A204.1 (cell line): ENCODE measurements at regions not wholly inside any gene's neighbourhood (a gene's known extent, or its start where the extent isn't known, plus 50 kb on each side); places are given as distances from the start of the nearest gene placed in this dataset.
A peak's percentile ranks its signal among the peaks of the same experiment; 100 is the strongest.

ENCODE experiments used
- FAIRE-seq: peaks from 2 replicates; lab custom pipeline; 2012; peaks lifted over from hg19 to GRCh38; lab: Jason Lieb, UNC

DNA sequence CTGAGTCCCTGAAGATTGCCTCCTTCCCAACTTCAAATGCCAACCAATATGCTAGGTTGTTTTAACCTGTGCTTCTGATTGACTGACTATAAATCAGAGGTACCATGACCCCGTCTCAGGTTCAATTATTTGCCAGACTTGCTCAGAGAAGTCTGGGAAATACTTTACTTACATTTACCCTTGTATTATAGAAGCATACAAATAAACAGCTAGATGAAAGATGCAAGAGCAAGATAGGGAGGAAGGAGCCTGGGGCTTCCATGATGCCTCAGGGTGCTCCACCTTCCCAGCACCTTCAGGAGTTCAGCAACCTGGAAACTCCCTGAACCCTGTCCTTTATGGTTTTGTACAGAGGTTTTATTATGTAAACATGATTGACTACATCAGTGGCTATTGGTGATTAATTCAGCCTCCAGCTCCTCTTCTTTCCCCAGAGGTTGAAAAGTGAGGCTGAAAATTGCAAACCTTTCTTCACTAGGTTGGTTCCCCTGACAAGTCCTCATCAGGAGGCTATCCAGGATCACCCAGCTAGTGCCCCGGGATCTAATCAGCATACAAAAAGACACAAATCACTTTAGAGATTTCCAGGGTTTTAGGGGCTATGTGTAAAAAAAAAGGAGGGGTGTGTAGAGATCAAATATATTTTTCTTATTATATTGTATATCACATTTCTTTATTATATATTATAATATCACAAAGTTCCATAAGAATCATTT, 547.7 kb downstream of the EPM2A start:
- FAIRE-seq, result no peak

DNA sequence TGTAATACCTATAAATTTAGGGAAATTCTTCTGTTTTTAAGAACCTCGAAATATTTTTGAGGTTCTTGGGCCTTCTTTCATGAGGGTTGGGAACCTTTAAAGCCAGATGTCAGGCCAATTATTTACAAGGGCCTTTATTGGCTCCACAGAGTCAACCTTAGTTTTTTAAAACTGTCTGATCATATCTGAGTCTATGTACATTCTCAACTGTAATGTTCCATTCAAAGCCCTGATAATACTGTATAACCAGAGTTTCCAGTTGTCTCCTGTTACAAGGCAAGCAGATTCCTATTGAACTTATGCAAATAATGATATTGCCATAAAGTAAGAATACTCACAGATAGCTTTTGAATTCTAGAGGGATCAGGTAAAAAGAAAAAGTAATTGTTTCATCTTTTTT, 545.5 kb downstream of the EPM2A start:
- FAIRE-seq, result no peak

DNA sequence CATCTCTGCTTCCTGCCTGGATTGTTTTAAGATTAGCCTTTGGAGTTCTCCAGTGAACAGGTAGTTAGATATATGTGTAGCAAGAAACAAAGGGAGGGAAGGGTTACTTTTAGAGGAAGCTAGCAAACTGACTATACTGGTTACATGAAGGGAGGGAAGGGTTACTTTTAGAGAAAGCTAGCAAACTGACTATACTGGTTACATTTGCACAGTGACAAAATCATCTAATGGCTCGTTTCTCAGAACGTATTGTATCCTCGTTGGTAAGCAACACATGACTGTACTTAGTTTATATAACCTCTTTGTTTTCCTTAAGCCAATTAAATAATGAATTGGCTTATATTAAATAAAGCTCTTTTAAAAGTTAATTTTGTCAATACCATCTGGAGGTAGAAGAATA, 540.9 kb downstream of the EPM2A start:
- no peak for FAIRE-seq

DNA sequence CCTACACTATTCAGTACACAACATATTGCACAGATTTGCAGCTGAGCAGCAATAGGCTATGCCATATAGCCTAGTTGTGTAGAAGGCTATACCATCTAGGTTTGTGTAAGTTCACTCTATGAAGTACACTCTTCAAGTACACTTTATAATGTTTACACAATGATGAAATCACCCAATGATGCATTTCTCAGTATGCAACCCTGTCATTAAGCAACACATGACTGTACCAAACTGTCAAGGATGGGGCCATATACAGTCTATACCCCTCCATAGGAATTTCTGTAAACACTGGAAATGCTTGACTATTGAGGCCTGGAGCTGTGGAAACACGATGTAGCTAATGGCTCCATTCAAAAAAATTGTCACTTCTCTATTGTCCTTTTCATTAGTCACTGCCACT, 535.4 kb downstream of the EPM2A start:
- no peak for FAIRE-seq

DNA sequence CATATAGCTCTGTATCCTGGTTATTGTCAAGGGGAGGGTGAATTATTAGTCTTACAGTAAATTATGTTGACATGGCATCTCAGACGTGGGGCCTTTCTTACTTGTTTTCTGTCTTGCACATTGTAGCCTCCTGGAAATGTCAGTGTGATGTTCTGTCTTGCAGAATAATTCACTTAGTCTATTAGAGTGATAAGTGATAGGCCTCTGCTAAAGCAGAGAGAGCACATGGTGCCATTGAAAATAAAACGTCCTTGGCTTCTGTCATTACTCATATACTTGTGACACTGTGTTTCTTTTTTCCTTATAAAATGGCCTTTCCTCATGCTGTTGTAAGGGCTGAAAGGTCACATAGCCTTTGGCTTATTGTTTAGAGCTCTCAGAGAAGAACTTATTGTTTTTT, 531.0 kb downstream of the EPM2A start:
- FAIRE-seq, result no peak

DNA sequence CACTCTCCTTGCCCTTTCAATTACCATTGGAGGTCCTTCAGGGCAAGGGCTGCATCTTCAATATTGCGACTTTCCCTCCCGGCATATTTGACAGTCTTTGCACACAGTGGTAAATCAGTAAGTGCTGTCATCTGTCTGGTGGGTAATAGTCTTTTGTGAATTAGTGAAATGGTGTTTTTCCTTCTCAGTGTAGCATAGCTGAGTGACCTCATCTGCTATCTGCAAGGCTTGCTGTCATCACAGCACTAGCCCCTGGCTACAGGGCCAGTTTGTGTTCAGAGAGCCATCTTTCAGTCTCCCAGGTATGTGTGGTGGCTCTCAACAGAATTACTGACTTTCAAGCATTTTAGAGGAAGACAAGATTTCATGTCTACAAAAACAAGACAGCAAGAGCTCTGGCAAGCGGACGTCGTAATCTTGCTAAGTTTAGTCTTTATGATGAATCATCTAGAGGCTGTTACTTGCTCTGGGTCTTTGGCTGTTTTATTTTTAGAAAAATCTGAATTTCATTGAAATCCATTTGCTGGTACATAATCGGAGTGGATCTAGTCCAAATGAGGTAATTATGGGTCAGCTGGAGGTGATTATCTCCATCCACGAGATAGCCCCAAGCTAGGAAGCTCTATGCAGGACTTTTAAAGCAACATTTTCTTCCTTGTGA, 528.9 kb downstream of the EPM2A start:
- no peak for FAIRE-seq

DNA sequence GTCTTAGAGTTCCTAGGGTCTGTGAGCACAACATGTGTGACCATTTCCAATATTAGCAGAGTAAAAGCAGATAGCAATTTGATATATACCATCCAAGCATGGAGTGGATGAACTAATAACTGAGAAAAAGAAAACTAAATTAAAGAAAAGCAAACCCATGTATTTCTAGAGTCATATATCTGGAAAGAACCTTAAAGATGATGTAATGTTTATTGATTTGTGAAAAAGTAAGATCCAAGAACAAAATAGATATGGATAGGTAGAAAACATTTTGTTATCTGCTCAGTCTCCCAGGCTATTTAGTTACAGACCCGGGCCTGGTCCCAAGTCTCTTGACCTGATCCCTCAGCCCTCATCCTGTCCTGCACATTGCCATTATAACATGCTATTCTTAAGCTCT, 526.8 kb downstream of the EPM2A start:
- no peak for FAIRE-seq

DNA sequence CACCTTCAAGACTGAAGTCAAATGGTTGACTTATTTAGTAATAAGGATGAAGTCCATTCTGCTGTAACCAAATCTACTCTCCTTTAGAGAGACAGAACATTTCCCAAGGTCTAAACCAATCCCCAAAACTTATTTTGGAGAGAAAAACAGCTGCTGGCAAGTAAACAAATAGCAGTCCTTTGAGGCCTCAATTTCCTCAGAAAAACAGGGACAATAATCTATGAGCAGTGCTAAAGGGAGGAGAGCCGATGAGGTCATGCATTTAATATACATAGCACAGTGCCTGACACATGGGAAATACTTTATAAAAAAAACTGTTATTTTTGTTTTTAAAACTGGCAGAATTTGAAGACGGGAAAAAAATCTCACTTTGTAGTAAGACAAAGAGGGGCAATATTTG, 526.0 kb downstream of the EPM2A start:
- no peak for FAIRE-seq

DNA sequence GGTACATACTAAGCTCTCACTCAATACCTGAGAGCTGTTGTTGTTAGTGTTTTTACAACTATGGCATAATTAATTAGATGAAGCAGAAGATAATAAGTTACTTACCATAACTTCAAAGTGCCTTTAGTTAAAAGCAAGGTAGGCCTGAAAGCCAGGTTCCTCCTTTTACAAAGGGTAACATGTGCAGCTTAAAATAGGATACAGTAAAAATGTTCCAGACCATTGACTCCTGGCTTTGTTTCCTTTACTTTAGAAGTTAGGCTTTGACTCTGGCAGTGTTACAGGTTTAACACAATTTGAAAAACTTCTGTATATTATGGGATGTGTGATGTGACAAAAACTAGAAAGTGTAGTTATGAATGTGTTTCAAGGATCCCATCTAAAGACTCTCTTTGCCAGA, 522.5 kb downstream of the EPM2A start:
- no peak for FAIRE-seq

DNA sequence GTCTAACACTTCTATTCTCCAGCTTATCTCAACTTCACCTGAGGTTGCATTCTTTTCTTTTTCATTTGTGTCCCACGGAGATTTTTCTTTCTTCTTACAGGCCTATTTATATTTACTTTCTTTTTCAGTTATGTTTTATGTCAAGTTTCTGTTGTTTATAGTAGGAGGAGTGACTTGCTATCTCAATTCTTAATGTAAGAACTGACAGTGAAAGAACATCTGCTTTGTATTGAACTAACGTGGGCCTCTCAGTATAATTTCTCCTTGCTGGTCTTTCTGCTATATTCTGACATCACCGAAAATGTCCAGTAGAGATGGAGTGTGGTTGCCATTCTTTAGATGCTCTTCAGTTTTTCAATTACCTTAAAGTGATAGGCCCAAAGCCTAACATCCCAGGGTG, 521.7 kb downstream of the EPM2A start:
- no peak for FAIRE-seq

DNA sequence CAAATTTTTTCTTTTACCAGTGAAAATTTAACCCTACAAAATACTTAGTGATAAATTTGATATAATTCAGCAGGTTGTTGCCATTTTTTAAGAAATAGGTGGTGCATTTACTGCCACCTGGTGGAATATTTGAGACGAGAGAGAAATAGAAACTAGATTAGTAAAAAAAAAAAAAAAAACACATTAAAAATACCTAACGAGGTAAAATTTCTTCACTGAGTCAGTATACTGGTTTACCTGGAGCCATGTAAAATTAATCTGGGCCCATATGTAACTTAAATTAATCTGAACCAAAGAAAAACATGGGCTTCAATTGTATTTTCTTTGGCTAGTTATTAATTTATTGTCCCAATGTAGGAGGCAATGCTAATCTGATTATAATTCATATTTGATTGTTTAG, 520.8 kb downstream of the EPM2A start:
- FAIRE-seq, result peak; percentile 90

DNA sequence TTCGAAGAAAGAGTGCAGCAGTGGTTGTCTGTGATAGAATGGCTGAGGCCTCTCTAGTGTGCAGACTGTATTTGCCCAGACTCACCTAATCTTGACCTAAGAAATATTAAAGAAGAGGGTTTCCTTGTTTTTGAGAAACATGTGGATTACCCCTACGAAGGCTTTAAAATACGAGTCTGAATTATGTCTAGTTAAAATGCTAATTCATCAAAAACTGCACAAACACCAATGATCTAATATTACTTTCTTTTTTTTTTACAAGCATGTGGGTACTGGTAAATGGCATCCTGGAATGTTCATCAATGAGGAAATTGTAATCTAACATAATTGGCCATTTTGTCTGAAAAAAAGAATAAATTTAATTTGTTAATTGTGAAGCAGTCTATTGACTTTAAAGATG, 510.9 kb downstream of the EPM2A start:
- no peak for FAIRE-seq

DNA sequence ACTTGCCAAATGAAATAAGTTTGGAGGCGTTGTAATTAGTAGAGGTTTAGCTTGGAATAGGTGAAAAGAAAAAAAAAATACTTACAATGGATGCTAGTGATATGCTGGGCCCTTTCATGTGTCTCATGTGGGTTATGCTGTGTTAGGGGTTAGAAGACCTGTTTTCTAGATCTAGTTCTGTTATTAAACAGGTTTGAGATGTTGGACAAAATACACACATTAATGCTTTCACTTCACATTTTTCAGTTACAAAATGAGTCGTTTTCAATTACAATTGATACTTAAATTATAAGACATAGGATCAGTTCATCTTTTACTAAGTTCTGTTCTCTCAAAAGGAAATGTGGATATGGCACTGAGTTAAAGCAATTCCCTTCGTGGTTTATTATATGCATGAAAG, 509.8 kb downstream of the EPM2A start:
- no peak for FAIRE-seq

DNA sequence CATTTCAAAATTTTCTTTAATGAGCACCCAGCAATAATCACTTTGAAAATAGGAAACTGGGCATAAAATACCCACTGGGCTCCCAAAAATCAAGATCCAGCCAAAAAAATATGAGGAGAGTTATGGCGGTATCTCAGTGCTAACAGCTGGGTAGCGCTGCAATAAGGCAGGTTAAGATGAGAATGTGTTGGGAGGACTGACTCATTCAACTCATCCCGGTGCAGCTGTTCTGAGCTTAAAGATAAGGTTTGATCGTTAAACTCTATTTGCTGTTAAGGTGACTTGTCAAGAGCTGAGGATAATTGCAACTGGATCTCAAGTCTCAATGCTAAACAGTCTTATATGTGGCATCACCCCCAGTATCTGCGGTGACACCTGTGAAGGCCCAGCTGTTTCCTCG, 507.7 kb downstream of the EPM2A start:
- no peak for FAIRE-seq

DNA sequence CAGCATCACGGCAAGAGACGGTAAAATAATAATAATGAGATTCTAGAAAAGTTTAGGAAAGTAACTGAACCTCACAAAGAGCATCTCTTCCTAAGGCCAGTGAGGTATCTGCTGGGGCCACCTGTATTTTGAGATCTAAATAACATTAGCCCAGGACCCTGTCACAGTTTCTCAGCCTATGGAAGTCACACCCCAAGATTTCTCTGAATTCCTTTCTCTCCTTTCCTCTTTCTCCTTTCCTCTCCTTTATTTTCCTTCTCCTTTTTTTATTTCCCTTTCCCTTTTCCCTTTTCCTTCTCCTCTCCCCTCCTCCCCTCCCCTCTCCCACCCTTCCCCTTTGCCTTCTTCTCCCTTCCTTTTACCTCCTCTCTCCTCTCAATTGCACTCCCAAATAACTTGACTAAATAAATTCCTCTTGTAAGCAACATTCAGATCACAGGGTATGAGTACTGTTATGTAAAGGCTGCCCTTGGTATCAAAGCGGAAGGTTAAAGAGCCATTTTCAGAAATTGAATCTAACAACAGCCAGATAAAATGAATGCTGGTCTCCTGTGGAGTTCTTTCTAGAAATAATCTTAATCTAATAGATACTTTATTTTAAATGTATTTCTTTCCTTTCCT, 506.2 kb downstream of the EPM2A start:
- FAIRE-seq, result no peak

DNA sequence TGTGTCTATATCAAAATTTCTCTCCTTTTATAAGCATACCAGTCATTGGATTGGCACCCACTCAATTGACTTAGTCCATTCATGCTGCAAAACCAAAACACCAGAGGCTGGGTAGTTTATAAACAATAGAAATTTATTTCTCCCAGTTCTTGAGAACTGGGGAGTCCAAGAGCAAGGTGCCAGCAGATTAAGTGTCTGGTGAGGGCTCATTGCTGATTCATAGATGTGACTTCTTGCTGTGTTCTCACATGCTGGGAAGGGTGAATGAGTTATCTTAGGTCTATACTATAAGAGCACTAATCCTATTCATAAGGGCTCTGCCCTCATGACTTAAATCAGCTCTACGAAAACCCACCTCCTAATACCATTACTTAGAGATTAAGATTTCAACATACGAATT, 501.4 kb downstream of the EPM2A start:
- no peak for FAIRE-seq

DNA sequence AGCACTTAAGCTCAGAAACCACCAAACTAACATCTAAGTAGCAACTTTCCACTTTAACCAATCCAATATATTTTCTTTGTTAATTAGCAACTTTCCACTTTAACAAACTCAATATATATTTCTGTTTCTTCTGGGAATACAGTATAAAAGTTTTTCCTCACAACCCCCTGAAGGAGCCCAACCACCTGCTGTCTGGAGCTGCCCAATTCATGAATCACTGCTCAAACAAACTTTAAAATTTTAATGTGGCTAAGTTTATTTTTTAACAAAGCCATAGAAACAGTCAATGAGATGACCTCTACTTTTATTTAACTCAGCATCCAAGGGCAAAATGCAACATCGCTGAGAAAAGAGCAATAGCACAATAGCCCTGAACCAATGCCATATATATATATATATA, 500.1 kb downstream of the EPM2A start:
- FAIRE-seq, result no peak

DNA sequence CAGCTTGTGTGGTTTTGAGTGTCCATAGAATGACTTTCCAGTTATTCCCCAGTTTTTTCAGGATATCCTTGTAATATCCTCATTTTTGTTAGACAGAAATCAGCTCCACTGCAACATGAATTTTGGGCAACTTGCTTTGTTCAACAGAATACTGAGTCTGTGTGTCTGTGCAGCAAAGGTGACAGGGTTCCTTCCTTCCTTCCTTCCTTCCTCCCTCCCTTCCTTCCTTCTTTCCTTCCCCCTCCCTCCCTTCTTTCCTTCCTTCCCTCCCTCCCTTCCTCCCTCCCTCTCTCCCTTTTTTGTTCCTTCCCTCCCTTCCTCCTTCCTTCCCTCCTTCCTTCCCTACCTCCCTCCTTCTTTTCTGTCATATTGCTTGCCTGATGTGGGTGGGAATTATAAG, 496.5 kb downstream of the EPM2A start:
- no peak for FAIRE-seq

DNA sequence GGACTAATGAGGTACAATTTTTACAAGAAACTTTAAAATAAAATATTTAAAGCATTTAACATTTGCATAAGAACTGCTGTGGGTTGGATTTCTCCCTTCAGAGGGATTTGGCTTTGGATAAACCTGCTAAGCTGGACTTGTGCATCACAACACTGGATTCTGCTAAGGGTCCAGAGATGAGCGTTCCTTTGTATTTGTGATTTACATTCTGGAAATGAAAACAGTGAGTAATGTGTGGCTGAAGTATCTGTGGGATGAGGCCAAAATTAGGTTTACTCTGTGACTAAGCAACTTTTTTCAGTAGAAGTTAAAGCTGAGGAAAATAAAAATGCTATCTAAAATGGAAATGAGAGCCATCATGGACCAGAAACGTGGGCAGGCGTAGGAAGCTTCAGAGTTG, 494.3 kb downstream of the EPM2A start:
- FAIRE-seq, result no peak

DNA sequence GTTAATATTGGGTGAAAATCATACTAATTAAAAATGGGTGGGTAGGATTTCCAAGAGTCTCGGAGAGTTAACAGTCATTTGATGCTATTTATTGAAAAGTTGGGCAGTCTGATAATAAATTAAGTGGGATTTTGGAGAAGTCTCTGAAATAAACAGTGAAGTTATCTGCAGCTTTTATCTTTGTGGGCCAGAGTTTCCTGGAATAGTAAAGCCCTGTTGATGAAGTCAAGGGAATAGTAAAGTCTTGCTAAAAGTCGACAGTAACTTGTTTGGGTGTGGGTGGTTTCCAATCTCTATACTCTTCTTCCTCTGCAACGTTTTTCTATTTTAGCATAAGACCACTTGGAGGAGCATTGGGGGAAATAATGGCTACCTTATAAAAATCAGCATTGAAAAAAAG, 493.6 kb downstream of the EPM2A start:
- FAIRE-seq, result no peak

DNA sequence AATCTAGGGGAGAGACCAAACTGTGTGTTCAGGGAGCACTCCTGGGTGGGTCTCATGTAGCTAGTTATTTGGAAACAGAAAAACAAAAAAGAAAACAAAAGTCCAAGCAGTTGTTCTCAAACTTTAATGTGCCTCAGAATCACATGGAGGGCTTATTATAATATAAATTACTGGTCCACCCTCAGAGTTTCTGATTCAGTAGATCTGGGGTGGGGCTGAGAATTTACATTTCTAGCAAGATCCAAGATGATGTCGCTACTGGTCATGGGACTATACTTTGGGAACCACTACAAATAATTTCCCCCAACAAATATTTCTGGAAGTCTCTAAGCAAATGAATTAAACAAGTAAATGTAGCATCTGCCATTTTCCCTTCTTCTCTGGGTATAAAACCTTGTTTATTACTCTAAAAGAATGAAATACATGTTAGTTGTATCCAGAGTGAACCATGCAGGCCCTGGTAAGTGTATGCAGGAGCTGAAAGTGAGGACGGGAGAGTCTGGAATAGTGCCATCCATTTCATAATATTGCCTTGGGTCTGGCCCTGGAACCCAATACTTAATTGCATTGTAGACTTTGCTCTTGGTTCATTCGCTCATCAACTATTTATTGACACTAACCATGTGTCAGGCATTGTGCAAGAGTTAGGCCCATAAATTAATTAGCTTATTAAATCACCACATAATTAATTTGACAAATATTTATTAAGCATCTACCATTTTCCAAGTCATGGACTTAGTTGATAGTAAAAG, 490.8 kb downstream of the EPM2A start:
- no peak for FAIRE-seq

DNA sequence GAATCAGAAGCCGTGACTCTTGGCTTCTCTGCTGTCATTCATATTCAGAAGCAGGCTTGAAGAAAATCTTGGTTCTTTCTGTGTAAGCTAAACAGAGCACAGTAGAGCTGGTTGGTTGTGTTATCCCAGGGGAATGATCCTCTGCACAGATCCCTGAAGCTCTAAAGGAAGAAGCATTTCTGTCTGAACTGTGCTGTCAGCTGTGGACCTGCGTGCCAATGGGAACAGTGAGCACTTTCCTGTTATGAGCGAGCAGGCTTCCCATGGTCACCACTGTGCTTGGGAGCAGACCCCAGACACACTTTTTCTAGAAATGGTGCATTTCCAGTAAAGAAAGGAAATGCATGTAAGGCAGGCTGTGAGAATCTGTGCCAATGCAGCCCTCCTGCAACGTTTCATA, 490.2 kb downstream of the EPM2A start:
- FAIRE-seq, result no peak

DNA sequence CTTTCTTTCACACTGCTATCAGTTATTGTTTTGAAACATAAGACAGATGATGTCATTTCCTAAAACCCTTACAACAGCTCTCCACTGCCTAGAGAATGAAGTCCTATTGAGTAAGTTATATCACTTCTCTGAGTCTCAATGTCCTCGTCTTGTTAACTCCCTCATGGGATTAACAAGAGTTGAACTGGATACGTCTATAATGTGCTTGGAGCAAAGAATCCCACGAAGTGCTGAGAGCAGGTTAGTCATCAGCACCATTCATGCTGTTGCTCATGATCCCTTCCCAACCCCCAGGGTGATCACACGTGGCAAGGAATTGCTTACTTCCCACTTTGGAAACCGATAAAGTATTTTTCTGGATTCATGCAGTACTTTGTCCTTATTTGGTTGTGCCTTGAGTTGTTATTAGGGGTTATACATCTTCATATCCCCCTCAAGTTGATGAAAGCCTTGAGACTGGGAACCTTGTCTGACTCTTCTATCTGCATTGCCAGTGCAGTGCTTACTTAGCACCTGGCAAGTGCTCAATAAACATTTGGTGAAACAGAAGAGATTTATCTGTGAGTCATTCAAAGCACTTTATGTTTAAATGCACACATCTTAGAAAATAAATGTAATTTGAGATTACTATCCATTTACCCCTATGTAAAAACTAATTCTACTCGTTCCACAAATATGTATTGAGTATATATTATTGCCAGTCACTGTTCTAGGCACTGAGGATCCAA, 487.5 kb downstream of the EPM2A start:
- FAIRE-seq, result no peak
